H9 (cell line): ENCODE measurements at regions not wholly inside any gene's neighbourhood (a gene's known extent, or its start where the extent isn't known, plus 50 kb on each side); places are given as distances from the start of the nearest gene placed in this dataset.

Source experiments
- DNase-seq: peaks from one replicate; pipeline ENCODE4 v3.0.0-alpha.2; 2017
- H2AFZ ChIP-seq: one replicate; pipeline ENCODE4 v1.6.1; 2013; ENCODE audit warnings: mild to moderate bottlenecking, low read length, control low read depth, moderate library complexity
- H2AK5ac ChIP-seq: 2 replicates; pipeline ENCODE4 v1.6.1; 2013; ENCODE audit warnings: low read length, control low read depth, mixed read lengths; ENCODE audit not compliant: insufficient read length
- H2BK120ac ChIP-seq: one replicate; pipeline ENCODE4 v1.6.1; 2013; ENCODE audit warnings: low read depth, mild to moderate bottlenecking, low read length, control low read depth, inconsistent platforms; ENCODE audit not compliant: poor library complexity, severe bottlenecking
- H2BK12ac ChIP-seq: 2 replicates; pipeline ENCODE4 v1.6.1; 2013; ENCODE audit warnings: low read length, control low read depth, mixed read lengths, low read depth; ENCODE audit not compliant: insufficient read length
- H2BK15ac ChIP-seq: 2 replicates; pipeline ENCODE4 v1.6.1; 2013; ENCODE audit warnings: low read depth, low read length, control low read depth
- H2BK20ac ChIP-seq: one replicate; pipeline ENCODE4 v1.6.1; 2013; ENCODE audit warnings: low read depth, mild to moderate bottlenecking, low read length, control low read depth, inconsistent platforms; ENCODE audit not compliant: poor library complexity, severe bottlenecking
- H2BK5ac ChIP-seq: 2 replicates; pipeline ENCODE4 v1.6.1; 2013; ENCODE audit warnings: low read length, control low read depth, mixed read lengths; ENCODE audit not compliant: insufficient read length
- H3K14ac ChIP-seq: 2 replicates; pipeline ENCODE4 v1.6.1; 2013; ENCODE audit warnings: low read length, control low read depth; ENCODE audit not compliant: insufficient read depth
- H3K18ac ChIP-seq: 2 replicates; pipeline ENCODE4 v1.6.1; 2013; ENCODE audit warnings: low read depth, mild to moderate bottlenecking, mixed read lengths, low read length, control low read depth; ENCODE audit not compliant: insufficient read length
- H3K23ac ChIP-seq: 2 replicates; pipeline ENCODE4 v1.6.1; 2013; ENCODE audit warnings: low read length, control low read depth, mixed read lengths, low read depth; ENCODE audit not compliant: insufficient read length
- H3K23me2 ChIP-seq: 2 replicates; pipeline ENCODE4 v1.6.1; 2013; ENCODE audit warnings: low read depth, mild to moderate bottlenecking, mixed read lengths, low read length, control low read depth; ENCODE audit not compliant: insufficient read length, poor library complexity, severe bottlenecking
- H3K27ac ChIP-seq: 2 replicates; pipeline ENCODE4 v1.5.1; 2013; ENCODE audit warnings: low read length, control low read depth, mixed read lengths, low read depth; ENCODE audit not compliant: insufficient read length
- H3K27me3 ChIP-seq: 2 replicates; pipeline ENCODE4 v1.6.1; 2013; ENCODE audit warnings: low read length, control low read depth, inconsistent platforms; ENCODE audit not compliant: insufficient read depth
- H3K4ac ChIP-seq: 2 replicates; pipeline ENCODE4 v1.6.1; 2013; ENCODE audit warnings: low read depth, mild to moderate bottlenecking, control low read depth, inconsistent platforms, low read length, moderate library complexity
- H3K4me1 ChIP-seq: 2 replicates; pipeline ENCODE4 v1.6.1; 2013; ENCODE audit warnings: low read length, control low read depth, inconsistent platforms; ENCODE audit not compliant: insufficient read depth
- H3K4me2 ChIP-seq: 2 replicates; pipeline ENCODE4 v1.6.1; 2013; ENCODE audit warnings: low read length, control low read depth, mixed read lengths; ENCODE audit not compliant: insufficient read length, insufficient read depth
- H3K56ac ChIP-seq: 2 replicates; pipeline ENCODE4 v1.6.1; 2013; ENCODE audit warnings: low read depth, mild to moderate bottlenecking, mixed read lengths, low read length, control low read depth; ENCODE audit not compliant: insufficient read length
- H3K79me1 ChIP-seq: 2 replicates; pipeline ENCODE4 v1.6.1; 2013; ENCODE audit warnings: low read depth, mild to moderate bottlenecking, moderate library complexity, low read length, control low read depth, inconsistent platforms; ENCODE audit not compliant: insufficient read depth, poor library complexity, severe bottlenecking
- H3K79me2 ChIP-seq: 2 replicates; pipeline ENCODE4 v1.6.1; 2013; ENCODE audit warnings: low read length, control low read depth, inconsistent platforms; ENCODE audit not compliant: insufficient read depth
- H3K9ac ChIP-seq: 2 replicates; pipeline ENCODE4 v1.6.1; 2013; ENCODE audit warnings: low read length, control low read depth, mixed read lengths; ENCODE audit not compliant: insufficient read length; ENCODE audit errors: extremely low read depth
- H3K9me3 ChIP-seq: one replicate; pipeline ENCODE4 v1.6.1; 2013; ENCODE audit warnings: low read depth, low read length, inconsistent platforms; ENCODE audit not compliant: control insufficient read depth
- H3T11ph ChIP-seq: one replicate; pipeline ENCODE4 v1.6.1; 2013; ENCODE audit warnings: mild to moderate bottlenecking, low read length, control low read depth, inconsistent platforms
- H4K20me1 ChIP-seq: one replicate; pipeline ENCODE4 v1.6.1; 2013; ENCODE audit not compliant: control insufficient read depth, insufficient read length, insufficient read depth
- H4K5ac ChIP-seq: 2 replicates; pipeline ENCODE4 v1.6.1; 2013; ENCODE audit warnings: low read depth, mild to moderate bottlenecking, mixed read lengths, low read length, control low read depth; ENCODE audit not compliant: insufficient read length
- H4K8ac ChIP-seq: replicated peaks from 2 replicates; pipeline ENCODE4 v1.6.1; 2013; ENCODE audit warnings: low read length, control low read depth, mixed read lengths, low read depth; ENCODE audit not compliant: insufficient read length
- H4K91ac ChIP-seq: 2 replicates; pipeline ENCODE4 v1.6.1; 2013; ENCODE audit warnings: low read depth, mild to moderate bottlenecking, moderate library complexity, mixed read lengths, low read length, control low read depth; ENCODE audit not compliant: insufficient read length
- H3K27ac Mint-ChIP-seq, 3 experiments: 2 replicates in 2 of 3; 3 replicates in 1 of 3; pipeline ENCODE4 v1.8.0; 2020 to 2021; ENCODE audit warnings: mixed read lengths in 3 of 3, mild to moderate bottlenecking in 1 of 3, moderate library complexity in 1 of 3
- H3K27me3 Mint-ChIP-seq: 2 replicates; pipeline ENCODE4 v1.8.0; 2021; ENCODE audit warnings: low read depth, mild to moderate bottlenecking, moderate library complexity, mixed read lengths
- H3K36me3 Mint-ChIP-seq, 3 experiments: 2 replicates in 2 of 3; 3 replicates in 1 of 3; pipeline ENCODE4 v1.8.0; 2020 to 2021; ENCODE audit warnings: low read depth in 3 of 3, mixed read lengths in 3 of 3; ENCODE audit not compliant: insufficient read depth in 1 of 3
- H3K4me1 Mint-ChIP-seq, 2 experiments: 2 replicates each; pipeline ENCODE4 v1.8.0; 2020; ENCODE audit warnings: mixed read lengths in 2 of 2
- H3K4me3 Mint-ChIP-seq, 2 experiments: 2 replicates in 1 of 2; 3 replicates in 1 of 2; pipeline ENCODE4 v1.8.0; 2020 to 2021; ENCODE audit warnings: mild to moderate bottlenecking in 2 of 2, mixed read lengths in 2 of 2, moderate library complexity in 1 of 2
- H3K9me3 Mint-ChIP-seq, 2 experiments: 2 replicates in 1 of 2; 3 replicates in 1 of 2; pipeline ENCODE4 v1.8.0; 2020; ENCODE audit warnings: mild to moderate bottlenecking in 2 of 2, mixed read lengths in 2 of 2, moderate library complexity in 1 of 2
- WGBS: extraction: QIAGEN DNeasy Blood & Tissue Kit; methylation state at CpG from one replicate; pipeline ENCODE4 v1.1.7; 2013; ENCODE audit warnings: missing lambda C conversion rate, low lambda C conversion rate, mixed read lengths; ENCODE audit not compliant: insufficient read length; ENCODE audit errors: extremely low coverage; 5-methylcytosine and 5-hydroxymethylcytosine counted together
- TF ChIP-seq, protein P1 (sequence below): fragments of 200-600 bp; sonication (generic); conservative IDR thresholded peaks from 3 replicates; pipeline ENCODE4 v1.8.0; 2021; ENCODE audit warnings: antibody characterized with exemption, mild to moderate bottlenecking

DNA sequence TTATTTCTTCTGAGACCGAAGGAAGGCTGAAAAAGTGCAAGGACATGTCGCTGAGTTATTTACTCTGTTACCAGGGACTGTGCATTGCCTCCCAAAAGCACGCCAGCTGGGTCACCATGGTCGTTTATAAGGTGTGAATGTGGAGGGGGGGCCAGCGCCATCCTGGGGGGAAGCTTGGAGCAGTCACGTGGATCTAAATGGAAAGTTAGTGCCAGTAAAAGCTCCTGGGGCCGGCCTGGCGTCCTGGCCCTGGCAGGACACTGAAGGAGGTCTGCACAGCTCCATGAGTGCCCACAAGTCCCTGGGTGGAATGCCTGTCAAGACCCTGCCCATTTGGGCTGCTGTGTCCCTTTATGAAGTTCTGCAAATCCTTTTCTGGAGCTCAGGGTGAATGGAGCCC is 82.6 kb downstream of the C16orf95 start:
- no peak overlapping the region for H3K27ac Mint-ChIP-seq
- no peaks in the 10 kb centered on the region for H3K36me3 Mint-ChIP-seq
- no peak overlapping the region for H3K4me2 ChIP-seq
- no peak overlapping the region for H4K91ac ChIP-seq
- no peak overlapping the region for H3K18ac ChIP-seq
- no peaks in the 10 kb centered on the region for H3K4me1 ChIP-seq
- H3K56ac ChIP-seq: no peak overlapping the region
- DNase-seq: no peak
- H3K79me2 ChIP-seq: no peaks in the 10 kb centered on the region
- H3K27me3 ChIP-seq: no peaks in the 10 kb centered on the region
- no peak overlapping the region for H3K9ac ChIP-seq
- H3K14ac ChIP-seq: no peak overlapping the region
- H4K5ac ChIP-seq: no peak overlapping the region
- H3K79me1 ChIP-seq: no peaks in the 10 kb centered on the region
- H3K23me2 ChIP-seq: no peaks in the 10 kb centered on the region
- no peak overlapping the region for H2BK120ac ChIP-seq
- peaks cover 8 to 18% of the 10 kb centered on the region in 2 experiments for H3K4me1 Mint-ChIP-seq
- no peak overlapping the region for H2AFZ ChIP-seq
- H4K8ac ChIP-seq: no peak overlapping the region
- no peak overlapping the region for H3T11ph ChIP-seq
- no peak overlapping the region for H2BK20ac ChIP-seq
- H3K9me3 ChIP-seq: peaks cover 3% of the 10 kb centered on the region
- H2BK12ac ChIP-seq: no peak overlapping the region
- no peak overlapping the region for H3K4ac ChIP-seq
- no peak overlapping the region for H3K4me3 Mint-ChIP-seq
- 0 out of 2 replicates have a peak, but pooled peaks cover 2% of the 10 kb centered on the region for H3K27me3 Mint-ChIP-seq
- TF ChIP-seq, protein P1, sequence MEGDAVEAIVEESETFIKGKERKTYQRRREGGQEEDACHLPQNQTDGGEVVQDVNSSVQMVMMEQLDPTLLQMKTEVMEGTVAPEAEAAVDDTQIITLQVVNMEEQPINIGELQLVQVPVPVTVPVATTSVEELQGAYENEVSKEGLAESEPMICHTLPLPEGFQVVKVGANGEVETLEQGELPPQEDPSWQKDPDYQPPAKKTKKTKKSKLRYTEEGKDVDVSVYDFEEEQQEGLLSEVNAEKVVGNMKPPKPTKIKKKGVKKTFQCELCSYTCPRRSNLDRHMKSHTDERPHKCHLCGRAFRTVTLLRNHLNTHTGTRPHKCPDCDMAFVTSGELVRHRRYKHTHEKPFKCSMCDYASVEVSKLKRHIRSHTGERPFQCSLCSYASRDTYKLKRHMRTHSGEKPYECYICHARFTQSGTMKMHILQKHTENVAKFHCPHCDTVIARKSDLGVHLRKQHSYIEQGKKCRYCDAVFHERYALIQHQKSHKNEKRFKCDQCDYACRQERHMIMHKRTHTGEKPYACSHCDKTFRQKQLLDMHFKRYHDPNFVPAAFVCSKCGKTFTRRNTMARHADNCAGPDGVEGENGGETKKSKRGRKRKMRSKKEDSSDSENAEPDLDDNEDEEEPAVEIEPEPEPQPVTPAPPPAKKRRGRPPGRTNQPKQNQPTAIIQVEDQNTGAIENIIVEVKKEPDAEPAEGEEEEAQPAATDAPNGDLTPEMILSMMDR: no peak
- H2BK15ac ChIP-seq: no peak overlapping the region
- H3K9me3 Mint-ChIP-seq: peaks cover 2 to 3% of the 10 kb centered on the region in 2 experiments; a peak in 3 of 5 replicates
- no peak overlapping the region for H3K23ac ChIP-seq
- H2BK5ac ChIP-seq: no peak overlapping the region
- H4K20me1 ChIP-seq: no peaks in the 10 kb centered on the region
- H2AK5ac ChIP-seq: no peak overlapping the region
- WGBS: no CpG with 5 or more reads among the region's 8 CpGs
- H3K27ac ChIP-seq: no peak overlapping the region
